ENCODE measurements at regions not wholly inside any gene's neighbourhood (a gene's known extent, or its start where the extent isn't known, plus 50 kb on each side); places are given as distances from the start of the nearest gene placed in this dataset.

DNA sequence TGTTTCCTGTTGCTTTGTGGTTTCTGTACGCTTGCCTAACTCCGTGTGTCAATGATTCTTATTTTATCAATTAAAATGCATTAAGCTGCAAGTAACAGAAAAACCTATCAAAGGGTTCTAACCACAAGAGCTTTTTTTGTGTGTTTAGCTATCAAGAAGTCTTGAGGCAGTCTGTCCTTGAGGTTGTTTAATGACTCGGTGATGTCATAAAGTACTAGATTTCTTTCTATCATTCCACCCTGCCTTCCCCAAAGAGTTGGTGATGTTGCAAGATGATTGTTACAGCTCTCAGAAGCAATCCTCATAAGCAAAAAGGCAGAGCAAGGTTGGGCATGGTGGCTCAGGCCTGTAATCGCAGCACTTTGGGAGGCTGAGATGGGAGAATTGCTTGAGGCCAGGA lies 51.9 kb upstream of the SPTBN1 start:
- TF ChIP-seq, protein P1, sequence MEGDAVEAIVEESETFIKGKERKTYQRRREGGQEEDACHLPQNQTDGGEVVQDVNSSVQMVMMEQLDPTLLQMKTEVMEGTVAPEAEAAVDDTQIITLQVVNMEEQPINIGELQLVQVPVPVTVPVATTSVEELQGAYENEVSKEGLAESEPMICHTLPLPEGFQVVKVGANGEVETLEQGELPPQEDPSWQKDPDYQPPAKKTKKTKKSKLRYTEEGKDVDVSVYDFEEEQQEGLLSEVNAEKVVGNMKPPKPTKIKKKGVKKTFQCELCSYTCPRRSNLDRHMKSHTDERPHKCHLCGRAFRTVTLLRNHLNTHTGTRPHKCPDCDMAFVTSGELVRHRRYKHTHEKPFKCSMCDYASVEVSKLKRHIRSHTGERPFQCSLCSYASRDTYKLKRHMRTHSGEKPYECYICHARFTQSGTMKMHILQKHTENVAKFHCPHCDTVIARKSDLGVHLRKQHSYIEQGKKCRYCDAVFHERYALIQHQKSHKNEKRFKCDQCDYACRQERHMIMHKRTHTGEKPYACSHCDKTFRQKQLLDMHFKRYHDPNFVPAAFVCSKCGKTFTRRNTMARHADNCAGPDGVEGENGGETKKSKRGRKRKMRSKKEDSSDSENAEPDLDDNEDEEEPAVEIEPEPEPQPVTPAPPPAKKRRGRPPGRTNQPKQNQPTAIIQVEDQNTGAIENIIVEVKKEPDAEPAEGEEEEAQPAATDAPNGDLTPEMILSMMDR (IDR thresholded peaks at IDR 0.05) = no peak
- no peak for TF ChIP-seq POLR2A (IDR thresholded peaks at IDR 0.05)
